HG03280 (cell line): ENCODE measurements at regions not wholly inside any gene's neighbourhood (a gene's known extent, or its start where the extent isn't known, plus 50 kb on each side); places are given as distances from the start of the nearest gene placed in this dataset.

ENCODE experiments used
- ATAC-seq: cut with Tn5 transposase; IDR thresholded peaks from one replicate; pipeline ENCODE4 v1.9.1; 2021; ENCODE audit warnings: mild to moderate bottlenecking, moderate library complexity; ENCODE audit not compliant: unreplicated experiment

DNA sequence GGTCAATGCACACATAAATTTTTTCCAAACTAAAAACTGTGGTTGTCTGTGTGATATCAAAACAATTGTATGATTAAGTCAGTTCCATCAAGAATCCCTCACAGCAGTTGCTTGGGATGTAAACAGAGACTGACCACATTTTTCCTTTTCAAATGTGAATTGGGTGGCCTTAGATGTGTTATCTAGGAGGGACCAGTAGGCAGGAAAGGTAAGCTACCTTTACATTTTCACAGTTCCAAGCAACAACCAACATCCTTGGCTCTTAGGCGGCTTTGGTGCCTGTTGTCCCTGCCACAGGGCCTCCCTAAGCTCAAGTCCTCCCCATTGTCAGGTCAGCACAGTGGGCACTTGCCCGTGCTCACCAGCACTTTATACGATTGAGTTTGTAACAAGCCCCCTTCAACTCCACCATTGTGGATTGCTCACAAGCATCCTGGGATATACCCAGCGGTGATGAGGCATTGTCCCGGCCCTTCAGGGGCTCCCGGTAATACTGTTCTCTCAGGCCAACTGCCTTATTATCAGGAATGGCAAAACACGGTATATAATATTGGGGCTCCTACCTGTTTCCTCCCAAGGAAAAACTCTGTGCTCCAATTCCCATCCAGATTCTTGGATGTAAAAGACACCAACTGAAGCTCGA lies 114.9 kb upstream of the ANKRD1 start:
- no peak for ATAC-seq

DNA sequence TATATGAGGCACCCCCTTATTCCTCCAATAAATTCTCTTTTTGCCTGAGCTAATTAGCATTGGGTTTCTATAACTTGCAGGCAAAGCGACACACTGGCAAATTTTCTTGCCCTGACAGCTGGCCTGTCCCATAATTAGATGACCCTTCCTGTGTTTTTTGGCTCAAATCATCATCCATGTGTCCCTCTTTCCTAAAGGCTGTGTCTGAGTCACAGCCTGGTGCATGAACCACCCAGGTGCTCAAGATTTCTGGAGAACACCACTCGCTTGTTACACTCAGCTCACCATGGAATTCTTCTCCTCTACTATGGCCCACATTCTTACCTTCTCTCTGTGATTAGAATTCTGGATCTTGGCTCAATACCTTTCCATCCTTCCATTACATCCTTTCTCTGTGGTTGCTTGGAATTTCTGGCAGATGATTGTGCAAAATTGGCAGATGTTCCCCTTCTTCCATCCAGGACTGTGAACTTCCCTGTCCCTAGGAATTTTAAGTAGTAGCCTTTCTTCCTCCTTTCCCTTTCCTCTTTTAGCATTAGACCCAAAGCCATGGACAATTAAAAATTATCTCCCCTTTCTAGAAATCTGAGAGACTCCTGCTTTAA lies 116.0 kb upstream of the ANKRD1 start:
- ATAC-seq, result no peak

DNA sequence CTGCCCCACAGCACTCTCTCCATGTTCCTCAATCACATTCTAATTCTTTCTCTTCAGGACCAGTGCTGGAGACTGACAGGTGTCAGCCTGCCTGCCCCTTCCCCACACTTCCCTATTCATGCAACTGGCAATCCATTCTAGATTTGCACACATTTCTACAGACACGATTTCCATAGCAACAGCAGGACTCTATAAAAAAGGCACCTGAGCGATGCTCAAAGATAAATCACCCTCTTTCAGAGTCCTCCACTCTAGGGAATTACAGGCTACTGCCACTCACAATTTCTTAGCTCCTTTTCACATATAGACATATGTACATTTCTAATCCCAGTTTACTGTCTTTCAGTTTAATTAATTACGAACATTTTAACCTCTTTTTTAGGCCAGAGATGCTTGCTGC lies 118.1 kb upstream of the ANKRD1 start:
- ATAC-seq, result no peak

DNA sequence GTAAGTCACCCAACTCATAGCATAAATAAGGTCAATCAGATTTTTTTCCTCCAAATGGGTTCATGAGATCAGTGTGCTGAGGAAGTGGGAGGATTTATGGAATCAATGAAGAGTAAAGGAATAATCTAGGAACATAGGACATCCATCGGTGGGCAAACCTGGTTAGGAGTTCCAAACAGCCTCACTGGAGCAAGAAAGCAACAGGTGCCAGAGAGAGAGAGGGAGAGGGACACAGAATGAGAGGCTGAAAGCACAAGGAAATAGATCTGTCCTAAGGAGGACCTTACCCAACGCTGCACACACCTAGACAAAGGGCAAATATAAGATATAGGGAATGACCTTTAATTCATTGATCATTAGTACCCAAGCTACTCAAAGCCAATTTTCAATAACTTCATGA lies 119.5 kb upstream of the ANKRD1 start:
- no peak for ATAC-seq

DNA sequence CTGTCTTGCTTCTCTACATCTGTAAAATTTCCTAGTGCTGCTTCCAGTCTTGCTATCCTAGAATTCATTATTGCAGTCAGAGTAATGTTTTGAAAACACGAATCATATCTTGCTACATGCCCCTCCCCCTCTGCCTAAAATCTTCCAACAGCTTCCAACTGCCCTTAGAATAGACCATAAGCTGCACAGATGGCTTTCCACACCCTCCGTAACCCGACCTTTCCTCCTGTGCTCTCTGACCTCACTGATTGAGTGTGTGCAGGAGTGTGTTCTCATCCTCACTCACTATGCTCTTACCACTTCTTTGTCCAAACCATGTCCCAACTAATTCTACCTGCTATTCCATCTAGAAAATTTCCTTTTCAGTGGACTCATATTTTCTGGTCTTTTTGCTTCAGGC lies 121.2 kb upstream of the ANKRD1 start:
- no peak for ATAC-seq

DNA sequence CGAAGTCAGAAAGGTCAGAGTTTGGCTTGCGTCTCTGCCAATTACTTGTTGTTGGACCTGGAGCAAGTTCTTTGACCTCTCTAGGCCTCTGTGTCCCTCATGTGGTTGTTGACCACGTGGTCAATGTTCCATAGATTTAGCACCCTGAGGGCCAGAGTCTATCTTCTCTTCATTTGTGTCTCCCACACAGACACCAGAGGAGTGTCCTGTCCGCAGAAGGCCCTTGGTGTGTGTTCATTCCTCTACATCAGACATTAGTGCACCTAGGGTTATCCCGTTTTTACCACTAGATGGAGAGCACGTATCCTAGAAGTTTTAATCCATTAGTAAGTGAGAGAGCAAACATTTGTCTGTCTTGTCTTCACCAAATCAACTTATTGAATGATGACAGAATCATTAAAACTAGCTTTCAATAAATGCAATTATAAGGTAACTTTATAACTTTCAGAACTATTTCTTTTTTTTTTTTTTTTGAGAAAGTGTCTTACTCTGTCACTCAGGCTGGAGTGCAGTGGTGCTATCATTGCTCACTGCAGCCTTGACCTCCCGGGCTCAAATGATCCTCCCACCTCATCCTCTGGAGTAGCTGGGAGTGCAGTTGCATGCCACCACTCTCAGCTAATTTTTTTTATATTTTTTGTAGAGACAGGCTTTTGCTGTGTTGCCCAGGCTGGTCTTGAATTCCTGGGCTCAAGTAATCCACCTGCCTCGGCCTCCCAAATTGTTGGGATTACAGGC lies 122.5 kb upstream of the ANKRD1 start:
- ATAC-seq, result no peak

DNA sequence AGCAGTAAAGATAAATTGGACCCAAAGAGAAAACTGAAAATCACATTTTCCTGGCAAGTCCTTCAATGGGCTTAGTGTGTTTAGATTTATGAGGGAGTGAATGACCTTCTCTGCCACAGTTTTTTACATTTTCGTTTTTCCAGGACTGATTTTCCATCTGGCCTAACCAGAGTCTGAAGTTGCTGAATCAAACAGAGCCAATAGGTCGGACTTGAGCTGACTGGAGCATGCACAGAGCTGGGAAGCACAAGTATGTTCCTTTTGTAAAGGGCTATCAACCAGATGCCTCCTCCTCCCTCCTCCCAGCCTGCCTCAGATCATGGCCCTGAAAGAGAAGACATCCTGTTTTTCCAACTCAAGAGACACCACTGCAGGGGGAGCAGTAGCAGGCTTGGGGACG lies 126.0 kb upstream of the ANKRD1 start:
- ATAC-seq, result no peak

DNA sequence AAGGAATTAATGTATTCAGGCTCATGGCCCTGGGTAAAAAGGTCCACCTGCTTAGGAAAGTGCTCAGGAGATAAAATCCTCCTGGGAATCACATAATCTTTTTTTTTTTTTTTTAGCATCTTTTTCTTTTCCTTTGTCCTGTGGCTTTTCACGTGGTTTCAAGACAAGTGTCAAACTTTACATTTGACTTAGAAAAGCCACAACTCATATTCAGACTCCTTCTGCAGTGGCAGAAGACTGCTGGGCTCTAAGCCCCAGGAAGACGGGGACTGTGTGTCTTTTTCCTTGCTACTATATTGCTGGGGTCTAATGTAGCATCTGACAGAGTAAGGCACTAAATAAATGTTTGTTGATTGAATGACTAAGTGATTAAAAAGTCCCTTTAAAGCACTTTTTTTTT lies 127.5 kb upstream of the ANKRD1 start:
- no peak for ATAC-seq

DNA sequence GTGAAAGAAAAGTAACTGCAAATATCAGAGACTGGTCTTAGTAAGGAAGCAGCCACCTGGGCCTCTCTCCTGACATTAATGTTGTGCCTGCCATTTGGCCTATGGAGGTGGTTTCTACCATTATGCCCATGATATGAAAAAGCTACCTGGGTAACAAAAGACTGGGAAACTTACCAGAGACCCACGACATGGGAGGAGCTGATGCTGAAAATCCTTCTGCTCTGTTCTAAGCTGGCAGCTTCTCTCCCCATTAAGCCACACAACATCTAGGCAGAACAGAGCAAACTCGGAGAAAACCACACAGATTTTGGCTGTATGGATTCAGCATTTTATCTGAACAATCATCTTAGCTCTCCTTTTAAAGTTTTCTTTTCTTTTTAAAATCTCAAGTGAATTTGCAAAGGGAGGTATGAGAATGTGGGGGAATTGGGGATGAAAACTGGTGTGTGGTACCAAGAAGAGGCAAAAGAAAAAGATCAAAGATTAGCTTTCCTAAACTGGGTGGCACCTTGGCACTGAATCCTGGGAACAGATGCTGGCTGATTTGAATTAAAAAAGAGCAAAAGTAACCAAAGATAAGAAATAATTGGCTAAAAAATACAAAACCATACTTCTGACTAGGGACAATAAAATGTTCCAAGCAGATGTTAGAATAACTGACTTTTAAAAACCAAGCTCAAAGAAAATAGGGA lies 128.6 kb upstream of the ANKRD1 start:
- ATAC-seq, result no peak

DNA sequence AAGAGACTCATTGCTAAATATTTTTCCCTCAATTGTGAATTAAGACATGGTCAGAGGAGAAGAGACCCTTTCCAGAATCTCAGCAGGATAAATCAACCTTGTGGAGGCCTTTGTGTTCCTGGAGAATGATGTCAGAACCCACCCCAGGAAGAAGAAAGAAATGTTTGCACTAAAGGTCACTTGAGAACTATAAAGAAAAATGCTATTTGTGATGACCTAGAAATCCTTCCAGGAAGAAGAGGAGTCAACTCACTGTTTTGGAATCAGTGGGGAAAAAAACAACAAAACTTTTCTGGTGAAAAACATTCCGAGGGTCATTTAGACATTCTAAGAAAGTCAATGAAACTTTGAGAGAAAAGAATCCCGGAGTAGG lies 129.1 kb upstream of the ANKRD1 start:
- no peak for ATAC-seq

DNA sequence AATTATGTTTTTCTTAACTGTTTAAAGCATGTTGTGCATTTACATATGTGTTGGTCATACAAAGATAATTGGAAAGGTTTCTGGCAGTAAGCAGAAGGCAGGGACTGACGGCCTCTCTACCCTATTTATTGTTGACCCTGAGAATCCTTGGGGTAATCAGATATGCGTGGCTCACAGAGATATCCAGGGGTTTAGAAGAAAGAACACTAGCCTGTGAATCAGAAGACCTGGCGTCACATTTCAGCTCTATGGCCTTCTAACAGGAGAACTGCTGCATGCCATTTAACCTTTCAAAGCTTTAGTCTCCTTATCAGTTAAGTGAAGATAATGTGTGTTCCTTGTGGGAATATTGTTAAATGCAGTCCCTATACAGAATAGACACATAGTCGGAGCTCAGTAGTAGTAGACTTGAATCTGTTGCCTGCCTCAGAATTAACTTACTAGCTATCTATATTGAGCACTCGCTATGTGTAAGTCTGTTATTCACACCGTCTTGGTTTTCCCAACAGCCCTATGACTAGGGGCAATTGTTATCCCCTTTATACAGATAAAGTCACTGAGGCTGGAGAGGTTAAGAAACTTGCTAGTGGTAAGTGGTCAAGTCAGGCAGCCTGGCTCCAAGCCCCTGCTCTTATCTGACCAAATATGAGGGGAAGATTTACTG lies 129.6 kb upstream of the ANKRD1 start:
- ATAC-seq, result no peak

DNA sequence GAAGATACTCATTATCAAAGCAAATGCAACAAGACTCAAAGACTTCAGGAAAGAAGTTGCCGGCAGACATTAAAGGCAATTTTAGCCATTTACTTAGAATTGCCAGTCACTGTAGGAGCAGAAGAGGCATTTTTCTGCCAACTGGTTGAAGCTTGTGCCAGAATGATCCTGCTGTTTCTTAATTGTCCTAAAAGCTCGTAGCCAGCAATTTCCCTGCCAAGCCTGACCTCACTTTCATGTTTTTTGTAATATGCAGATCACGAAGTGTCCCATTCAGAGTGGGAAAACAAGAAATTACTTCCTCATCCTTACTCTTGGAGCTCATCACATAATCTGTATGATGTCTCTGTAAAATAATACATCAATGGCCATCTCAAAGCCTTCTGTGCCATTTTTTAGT lies 130.9 kb upstream of the ANKRD1 start:
- no peak for ATAC-seq

DNA sequence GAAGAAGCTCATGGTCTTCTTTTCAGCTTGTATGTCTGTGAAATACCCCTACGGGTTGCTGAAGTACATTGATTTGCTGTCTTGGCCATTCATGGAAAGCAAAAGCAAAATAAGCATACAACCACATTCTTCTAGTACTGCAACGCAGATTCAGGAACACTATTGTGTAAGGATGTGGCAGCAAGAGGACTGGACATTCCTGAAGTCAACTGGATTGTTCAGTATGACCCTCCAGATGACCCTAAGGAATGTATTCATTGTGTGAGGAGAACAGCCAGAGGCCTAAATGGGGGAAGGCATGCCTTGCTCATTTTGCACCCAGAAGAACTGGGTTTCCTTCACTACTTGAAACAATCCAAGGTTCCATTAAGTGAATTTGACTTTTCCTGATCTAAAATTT lies 133.4 kb upstream of the ANKRD1 start:
- no peak for ATAC-seq

DNA sequence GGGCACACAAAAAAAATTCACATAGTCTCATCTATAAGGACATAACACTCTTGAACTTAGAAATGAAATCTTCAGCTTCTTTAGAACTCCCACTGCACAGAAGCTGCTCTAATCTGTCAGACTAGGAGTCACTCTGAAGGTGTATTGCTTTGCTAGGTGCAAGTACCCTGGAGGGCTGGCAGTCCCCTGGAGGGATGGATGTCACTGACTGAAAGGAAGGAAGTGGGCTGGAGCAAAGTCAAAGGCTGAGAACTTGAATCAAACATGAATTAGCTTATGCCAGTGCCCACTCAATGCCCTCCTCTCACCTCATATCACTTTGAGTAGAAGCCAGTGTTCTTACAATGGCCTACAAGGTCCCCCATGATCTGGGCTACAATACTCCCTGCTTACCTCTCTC lies 140.3 kb upstream of the ANKRD1 start:
- ATAC-seq, result no peak

DNA sequence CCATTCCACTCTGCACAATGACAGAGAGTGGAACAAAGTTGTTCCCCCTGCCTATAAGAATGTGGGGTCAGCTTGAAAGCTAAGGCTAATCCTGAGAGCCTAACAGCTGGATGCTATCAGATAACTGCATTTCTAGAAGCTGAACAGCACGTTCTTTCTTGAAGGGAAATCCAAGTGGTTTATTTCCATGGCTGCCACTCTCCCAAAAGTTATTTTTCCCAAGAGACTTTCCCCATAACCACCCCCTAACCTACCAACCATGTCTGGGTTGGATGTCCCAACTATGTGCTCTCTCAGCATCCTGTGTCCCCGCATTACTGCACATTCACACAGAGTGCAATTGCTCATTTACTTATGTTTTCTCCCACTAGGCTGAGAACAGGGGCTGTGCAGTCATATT lies 140.7 kb upstream of the ANKRD1 start:
- no peak for ATAC-seq

DNA sequence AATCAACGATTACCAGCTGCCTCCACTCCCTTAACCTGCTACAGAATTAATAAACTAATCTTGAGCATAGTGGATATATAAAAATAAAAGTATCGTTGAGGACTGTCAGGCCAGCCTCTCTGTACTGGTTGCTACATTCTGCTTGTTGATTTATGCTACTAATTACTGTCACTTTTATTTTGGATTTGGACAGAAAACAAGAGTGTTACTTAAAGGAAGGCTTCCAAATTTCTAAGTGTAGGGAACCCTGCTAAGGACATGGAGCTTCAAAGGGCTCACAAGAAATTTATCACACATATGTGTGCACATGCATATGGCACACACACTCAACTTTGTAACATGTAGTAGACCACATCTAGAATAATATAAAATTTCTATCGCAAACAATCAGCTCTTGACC lies 141.2 kb upstream of the ANKRD1 start:
- ATAC-seq, result no peak

DNA sequence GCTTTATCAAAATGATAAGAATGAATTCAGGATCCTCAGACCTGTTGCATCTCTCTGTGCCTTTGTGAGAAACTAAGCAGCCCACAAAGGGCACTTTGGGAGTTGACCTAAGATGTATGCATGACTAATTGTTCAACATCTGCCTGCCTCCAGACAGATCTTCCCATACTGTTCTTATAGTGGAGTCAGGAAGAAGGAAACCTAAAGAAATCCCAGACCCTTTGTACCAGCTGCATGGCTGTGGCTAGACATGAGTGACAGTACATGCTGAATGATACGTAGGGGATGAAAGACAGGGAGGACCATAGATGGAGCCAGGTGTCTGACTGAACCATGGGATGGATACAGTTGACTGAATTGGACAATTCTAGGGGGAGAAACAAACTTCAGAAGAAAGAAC lies 148.7 kb upstream of the PCGF5 start:
- ATAC-seq, result no peak

DNA sequence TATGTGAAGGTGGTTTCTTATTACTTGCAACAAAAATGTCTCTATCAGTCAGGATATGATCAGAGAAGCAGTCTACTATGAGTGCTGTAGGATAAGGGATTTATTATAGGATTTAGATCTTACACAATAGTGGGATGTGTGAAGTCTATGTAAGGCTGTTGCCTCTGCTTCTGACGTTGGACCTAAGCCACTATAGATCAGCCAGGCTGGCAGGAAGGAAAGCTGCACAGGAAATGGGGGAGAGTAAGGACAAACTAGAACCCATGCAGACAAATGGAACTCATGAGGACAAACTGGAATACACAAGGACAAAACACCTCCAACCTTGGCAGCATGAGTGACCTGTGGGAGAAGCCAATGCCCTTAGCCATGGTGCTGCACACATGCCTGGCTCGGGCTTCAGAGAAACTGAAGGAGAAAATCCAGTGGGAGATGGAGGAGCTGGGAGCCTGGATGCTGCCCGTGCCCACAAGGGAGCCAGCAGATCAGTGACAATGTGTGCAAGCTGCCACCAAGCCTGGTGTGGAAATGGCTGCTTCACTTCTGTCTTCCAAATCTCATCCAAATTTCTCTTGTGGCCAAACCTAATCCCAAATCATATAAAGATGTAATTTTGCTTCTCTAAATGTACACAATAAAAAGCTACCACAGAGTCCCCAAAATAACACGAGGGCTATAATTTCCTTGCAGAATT lies 147.0 kb upstream of the PCGF5 start:
- no peak for ATAC-seq

DNA sequence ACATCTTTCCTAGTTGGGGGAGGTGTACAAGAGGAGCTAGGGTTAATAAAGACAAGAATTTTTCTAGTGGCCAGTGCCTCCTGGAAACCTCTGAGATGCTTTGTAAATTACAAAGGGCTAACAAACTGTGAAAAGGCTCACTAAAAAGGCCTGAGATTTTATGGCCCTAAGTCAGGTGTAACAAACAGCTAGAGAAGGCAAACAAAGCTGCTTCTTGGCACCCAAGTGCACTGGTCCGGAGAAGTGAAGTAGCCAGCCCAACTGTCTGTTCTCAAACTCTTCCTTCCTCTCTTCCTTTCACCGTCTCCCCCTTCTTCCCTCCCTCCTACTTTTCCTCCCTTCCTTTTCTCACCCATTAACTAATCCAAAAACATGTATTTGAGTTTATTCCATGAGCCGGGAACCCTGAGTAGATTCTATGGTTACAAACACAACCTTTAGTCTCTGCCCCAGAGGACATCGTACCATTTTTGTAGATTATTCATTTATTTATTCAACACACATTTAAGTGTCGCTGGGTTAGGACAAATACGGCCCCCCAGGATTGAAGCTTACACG lies 143.4 kb upstream of the PCGF5 start:
- no peak for ATAC-seq

DNA sequence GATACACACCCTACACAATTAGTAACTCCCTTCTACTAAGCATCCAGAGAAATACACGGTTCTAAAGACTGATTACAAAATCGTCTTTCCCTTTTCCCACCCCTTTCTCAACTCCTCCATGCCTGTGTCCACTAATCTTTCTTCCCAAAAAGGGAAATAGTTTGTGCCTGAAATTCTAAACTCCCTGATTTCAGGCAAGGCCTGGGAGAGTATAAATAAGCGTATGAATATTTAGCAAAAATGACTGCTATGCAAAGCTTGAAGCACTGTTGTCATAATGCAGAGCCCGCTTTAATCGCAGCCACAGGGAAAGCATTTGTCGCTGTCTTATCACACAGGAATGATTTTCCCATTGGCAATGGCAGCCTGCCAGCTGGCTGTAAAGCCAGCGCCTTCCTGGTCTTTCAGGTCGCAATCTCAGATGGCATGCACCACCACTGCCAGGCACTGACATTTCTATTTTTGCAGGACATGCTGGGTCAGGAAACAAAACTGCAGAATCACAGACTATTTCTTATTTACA lies 142.9 kb upstream of the PCGF5 start:
- no peak for ATAC-seq
